GM12873 (cell line): ENCODE measurements at regions not wholly inside any gene's neighbourhood (a gene's known extent, or its start where the extent isn't known, plus 50 kb on each side); places are given as distances from the start of the nearest gene placed in this dataset.

Source experiments
- TF ChIP-seq, protein P1 (sequence below): IDR thresholded peaks from 2 replicates; pipeline ENCODE4 v1.5.1; 2012; ENCODE audit warnings: low read depth, mild to moderate bottlenecking, moderate library complexity, low read length, control low read depth; ENCODE audit not compliant: insufficient read depth; ENCODE audit errors: missing control alignments

DNA sequence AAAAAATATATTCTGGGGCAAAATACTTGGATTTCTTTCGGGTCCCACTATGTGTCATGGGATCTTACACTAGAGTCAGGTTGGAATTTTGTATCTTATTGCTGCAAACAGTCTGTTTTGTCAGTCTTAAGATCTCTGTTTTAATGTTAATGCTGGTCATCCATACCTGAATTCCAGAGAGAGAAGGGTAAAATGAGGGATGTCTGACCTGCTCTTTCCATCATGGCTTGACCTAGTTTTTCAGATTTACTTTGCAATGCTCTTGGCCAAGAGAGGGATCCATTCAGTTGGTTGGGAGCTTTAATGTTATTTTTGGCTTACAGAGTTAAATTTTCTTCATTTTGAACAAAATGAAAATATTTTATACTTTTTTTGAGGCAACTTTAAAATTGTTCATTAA lies 117.2 kb downstream of the CASP12 start:
- TF ChIP-seq, protein P1, sequence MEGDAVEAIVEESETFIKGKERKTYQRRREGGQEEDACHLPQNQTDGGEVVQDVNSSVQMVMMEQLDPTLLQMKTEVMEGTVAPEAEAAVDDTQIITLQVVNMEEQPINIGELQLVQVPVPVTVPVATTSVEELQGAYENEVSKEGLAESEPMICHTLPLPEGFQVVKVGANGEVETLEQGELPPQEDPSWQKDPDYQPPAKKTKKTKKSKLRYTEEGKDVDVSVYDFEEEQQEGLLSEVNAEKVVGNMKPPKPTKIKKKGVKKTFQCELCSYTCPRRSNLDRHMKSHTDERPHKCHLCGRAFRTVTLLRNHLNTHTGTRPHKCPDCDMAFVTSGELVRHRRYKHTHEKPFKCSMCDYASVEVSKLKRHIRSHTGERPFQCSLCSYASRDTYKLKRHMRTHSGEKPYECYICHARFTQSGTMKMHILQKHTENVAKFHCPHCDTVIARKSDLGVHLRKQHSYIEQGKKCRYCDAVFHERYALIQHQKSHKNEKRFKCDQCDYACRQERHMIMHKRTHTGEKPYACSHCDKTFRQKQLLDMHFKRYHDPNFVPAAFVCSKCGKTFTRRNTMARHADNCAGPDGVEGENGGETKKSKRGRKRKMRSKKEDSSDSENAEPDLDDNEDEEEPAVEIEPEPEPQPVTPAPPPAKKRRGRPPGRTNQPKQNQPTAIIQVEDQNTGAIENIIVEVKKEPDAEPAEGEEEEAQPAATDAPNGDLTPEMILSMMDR, result no peak

DNA sequence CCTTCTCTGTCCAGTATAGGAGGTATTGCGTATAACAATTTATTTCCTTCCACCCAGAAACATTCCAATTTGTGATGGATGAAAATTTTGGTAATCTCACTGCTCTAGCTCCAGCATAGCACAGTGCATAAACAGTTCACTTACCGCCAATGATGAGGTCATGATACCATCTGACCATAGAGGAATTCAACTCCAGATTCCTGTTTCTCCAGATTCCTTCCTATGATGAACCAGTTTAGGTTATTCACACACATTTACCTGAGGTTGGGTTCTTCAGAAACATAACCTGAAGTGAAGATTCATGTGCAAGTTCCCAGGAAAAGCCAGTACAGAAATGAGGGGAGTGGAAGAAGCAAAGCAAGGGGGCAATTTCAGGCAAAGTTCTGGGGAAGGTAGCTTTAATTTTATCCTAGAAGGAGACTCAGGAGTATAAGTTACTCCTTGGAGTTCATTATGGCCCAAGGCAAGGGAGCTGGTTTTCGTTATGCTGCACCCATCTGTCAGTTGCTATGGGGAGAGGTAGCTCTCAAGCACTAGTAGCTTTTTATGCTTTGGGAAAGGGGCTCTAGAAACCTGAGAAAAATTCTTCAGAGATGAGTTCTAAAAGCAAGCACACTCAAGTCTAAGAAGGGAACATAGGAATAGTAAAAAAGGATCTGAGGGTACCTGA lies 121.6 kb downstream of the CASP12 start:
- TF ChIP-seq, protein P1, result no peak

DNA sequence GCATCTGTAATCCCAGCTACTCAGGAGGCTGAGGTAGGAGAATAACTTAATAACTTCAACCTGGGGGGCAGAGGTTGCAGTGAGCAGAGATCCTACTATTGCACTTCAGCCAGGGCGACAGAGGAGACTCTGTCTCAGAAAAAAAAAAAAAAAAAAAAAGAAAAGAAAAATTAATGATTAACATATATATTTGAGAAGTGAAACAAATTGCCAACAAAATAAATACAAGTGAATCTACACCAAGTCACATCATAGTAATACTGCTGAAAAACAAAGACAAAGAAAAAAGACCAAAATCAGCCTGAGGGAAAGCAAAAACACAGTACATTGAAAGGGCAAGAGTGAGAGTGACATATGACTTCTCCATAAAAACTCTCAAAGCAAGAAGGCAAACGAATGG lies 123.7 kb downstream of the CASP12 start:
- TF ChIP-seq, protein P1, result no peak

DNA sequence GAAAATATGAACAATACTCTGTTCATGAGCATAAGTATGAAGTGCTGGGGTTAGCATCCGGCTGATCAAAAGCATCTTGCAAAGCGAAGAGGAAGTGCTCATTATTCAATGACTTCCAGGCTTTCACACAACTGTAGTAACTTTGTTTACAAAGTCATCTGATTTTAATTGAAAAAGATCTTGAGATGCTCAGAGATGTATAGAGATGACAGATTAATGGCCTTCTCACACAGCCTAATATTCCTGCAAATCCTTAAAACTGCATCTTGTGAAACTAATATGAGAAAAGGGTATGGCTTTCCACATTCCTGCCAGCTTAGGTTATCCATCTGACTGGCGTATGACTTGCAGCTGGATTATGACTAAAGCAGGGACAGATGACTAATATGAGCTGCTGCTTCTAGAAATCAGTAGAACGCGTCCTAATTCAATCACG lies 125.4 kb downstream of the CASP12 start:
- TF ChIP-seq, protein P1, result no peak

DNA sequence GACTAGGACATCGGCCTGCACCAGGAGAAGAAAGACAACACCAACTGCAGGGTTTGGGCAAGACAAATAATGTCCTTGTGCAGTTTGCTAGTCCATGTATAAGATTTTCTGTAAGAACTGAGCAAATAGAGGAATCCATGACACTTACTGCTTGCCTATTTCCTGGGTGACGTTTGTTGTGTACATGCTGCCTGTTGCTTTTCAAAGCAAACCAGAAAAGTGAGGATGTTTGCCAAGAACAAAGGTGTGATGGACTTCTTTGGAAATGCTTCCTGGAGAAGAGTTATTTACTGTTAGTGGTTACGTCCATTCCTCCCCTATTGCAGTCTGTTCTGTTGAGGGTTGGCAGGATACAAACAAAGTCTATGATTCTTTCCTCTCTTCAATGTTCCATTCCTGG lies 126.5 kb downstream of the CASP12 start:
- TF ChIP-seq, protein P1, result no peak

DNA sequence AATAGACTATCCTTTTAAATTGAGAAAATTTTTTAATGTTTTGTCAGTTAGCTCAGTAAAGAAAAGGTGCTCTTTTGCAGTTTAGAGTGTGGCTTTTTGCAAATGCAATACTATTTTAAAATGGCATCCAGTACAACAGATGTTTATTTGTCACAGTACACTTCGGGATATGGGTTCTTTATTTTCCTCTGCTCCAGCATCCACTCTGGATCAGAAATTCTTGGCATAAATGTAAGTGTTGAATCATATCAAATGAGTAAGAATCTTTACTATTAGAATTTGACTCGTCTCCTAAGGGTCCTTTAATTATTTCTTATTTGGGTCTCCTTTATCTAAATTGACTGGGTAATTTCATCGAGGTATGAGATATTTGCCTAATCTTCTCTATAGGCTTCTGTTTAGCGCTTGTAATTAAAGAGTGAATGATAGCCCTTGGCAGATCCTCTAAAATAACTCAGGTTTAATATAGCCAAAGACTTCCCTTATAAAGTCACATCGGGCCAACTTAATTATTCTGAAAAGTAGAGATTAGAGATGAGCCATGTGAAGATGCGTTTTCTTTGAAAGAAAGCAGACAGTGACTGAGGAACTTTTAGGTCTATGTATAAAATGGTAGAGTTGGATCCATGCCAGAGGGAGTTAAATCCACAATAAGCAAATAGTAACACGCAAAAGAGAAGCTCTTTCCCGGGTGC lies 132.7 kb downstream of the CASP12 start:
- TF ChIP-seq, protein P1, result no peak

DNA sequence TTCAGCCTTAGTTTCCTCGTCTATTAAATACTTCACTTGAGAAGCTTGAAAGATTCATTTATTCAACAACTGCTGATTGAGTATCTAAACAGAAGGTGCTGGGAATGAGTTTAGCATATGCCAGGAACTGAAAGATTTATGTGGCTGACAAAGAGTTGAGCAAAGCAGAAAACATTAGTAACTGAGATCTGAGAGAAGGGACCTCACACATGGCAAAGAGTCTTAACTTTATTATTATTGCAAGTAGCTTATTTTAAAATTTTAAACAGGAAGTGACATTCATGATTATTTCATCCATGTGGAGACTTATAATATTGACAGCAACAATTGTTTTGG lies 133.6 kb downstream of the CASP12 start:
- TF ChIP-seq, protein P1, result no peak
